HepG2 (cell line): ENCODE measurements at regions not wholly inside any gene's neighbourhood (a gene's known extent, or its start where the extent isn't known, plus 50 kb on each side); places are given as distances from the start of the nearest gene placed in this dataset.

ENCODE experiments used
- ATAC-seq: fragments of 200-7000 bp; cut with Tn5 transposase; 3 replicates; pipeline ENCODE4 v1.9.1; 2020; ENCODE audit warnings: mild to moderate bottlenecking, moderate library complexity
- BruUV-seq: library from RNA; stranded (reverse); fragments of 400-500 nt; replicated peaks from 2 replicates; lab custom pipeline; 2021; lab: Mats Ljungman, UMichigan
- CTCF ChIA-PET: fragments of 300-600 bp; formaldehyde crosslinking; extraction: SDS; loops from one replicate; lab custom pipeline; 2021; ENCODE audit warnings: low total read pairs, inconsistent platforms, low intra/inter-chr PET ratio; lab: Yijun Ruan, JAX
- POLR2A ChIA-PET: fragments of 350-600 bp; sonication (Branson Sonifier 250); formaldehyde crosslinking; loops from one replicate; lab custom pipeline; 2020; ENCODE audit warnings: antibody characterized with exemption, inconsistent platforms; lab: Yijun Ruan, JAX
- DNase-seq: peaks from one replicate; pipeline ENCODE4 v3.0.0-alpha.2; 2015; ENCODE audit warnings: low spot score
- FAIRE-seq: peaks from 3 replicates; lab custom pipeline; 2011; peaks lifted over from hg19 to GRCh38; lab: Jason Lieb, UNC
- H2AFZ ChIP-seq: one replicate; pipeline ENCODE4 v1.6.1; 2011; ENCODE audit warnings: low read length, inconsistent platforms
- H3K27ac ChIP-seq: fragments of 300-600 bp; 3 replicates; pipeline ENCODE4 v1.8.0; 2011; ENCODE audit warnings: mixed run types, mild to moderate bottlenecking, mixed read lengths, low read length, inconsistent platforms; ENCODE audit not compliant: insufficient read depth; ENCODE audit errors: extremely low read length
- H3K27me3 ChIP-seq, 2 experiments: fragments of 200-600 bp in 1 of 2; 2 replicates in 1 of 2; 3 replicates in 1 of 2; pipeline versions ENCODE4 v1.6.0 to v1.8.0; 2011; ENCODE audit warnings: low read length in 2 of 2, mild to moderate bottlenecking in 2 of 2, moderate library complexity in 2 of 2, inconsistent platforms in 1 of 2; ENCODE audit not compliant: insufficient read depth in 2 of 2, control insufficient read depth in 1 of 2
- H3K36me3 ChIP-seq, 2 experiments: fragments of 200-600 bp in 1 of 2; replicated peaks in 1 of 2; 2 replicates in 1 of 2; 3 replicates in 1 of 2; pipeline versions ENCODE4 v1.5.1 to v1.8.0; 2011; ENCODE audit warnings: low read length in 2 of 2, inconsistent platforms in 1 of 2; ENCODE audit not compliant: insufficient read depth in 2 of 2, control insufficient read depth in 1 of 2
- H3K4me1 ChIP-seq: 2 replicates; pipeline ENCODE4 v1.5.1; 2012; ENCODE audit warnings: low read length, inconsistent platforms; ENCODE audit not compliant: insufficient read depth
- H3K4me2 ChIP-seq: 2 replicates; pipeline ENCODE4 v1.6.0; 2011; ENCODE audit warnings: low read depth, low read length, inconsistent platforms
- H3K4me3 ChIP-seq, 3 experiments: fragments of 200-600 bp in 1 of 3; sonication (generic), shearing (Covaris generic) in 1 of 3; replicated peaks in 1 of 3; 2 replicates each; pipeline ENCODE4 v1.5.1; 2011 to 2016; ENCODE audit warnings: low read length in 3 of 3, inconsistent platforms in 2 of 3, low read depth in 2 of 3, mild to moderate bottlenecking in 2 of 3, control low read depth in 1 of 3, mixed read lengths in 1 of 3; ENCODE audit not compliant: insufficient read depth in 1 of 3
- H3K79me2 ChIP-seq: one replicate; pipeline ENCODE4 v1.6.1; 2011; ENCODE audit warnings: low read length, inconsistent platforms; ENCODE audit not compliant: insufficient read depth
- H3K9ac ChIP-seq: 2 replicates; pipeline ENCODE4 v1.6.0; 2011; ENCODE audit warnings: mild to moderate bottlenecking, low read depth, low read length, inconsistent platforms; ENCODE audit not compliant: insufficient read depth
- H3K9me3 ChIP-seq: 2 replicates; pipeline ENCODE4 v1.5.1; 2012; ENCODE audit warnings: mild to moderate bottlenecking, low read length
- H4K20me1 ChIP-seq: 2 replicates; pipeline ENCODE4 v1.6.0; 2011; ENCODE audit warnings: inconsistent platforms, mild to moderate bottlenecking, low read length, moderate library complexity; ENCODE audit not compliant: insufficient read depth
- CBFB ChIP-seq: sonication (generic); formaldehyde crosslinking; IDR thresholded peaks from 2 replicates; pipeline ENCODE4 v1.4.0; 2020; ENCODE audit warnings: missing genetic modification reagents
- FOXA1 ChIP-seq, 2 experiments: fragments of 450-650 bp in 1 of 2; sonication (generic) in 1 of 2; formaldehyde crosslinking in 1 of 2; IDR thresholded peaks; 2 replicates each; pipeline versions ENCODE4 v1.4.0 to v1.6.1; 2016 to 2020; ENCODE audit warnings: missing genetic modification reagents in 1 of 2
- MEIS1 ChIP-seq: sonication (generic); formaldehyde crosslinking; IDR thresholded peaks from 2 replicates; pipeline ENCODE4 v1.9.0; 2021; ENCODE audit warnings: mild to moderate bottlenecking, missing genetic modification reagents, moderate library complexity, borderline replicate concordance
- NCOA5 ChIP-seq: sonication (generic); formaldehyde crosslinking; IDR thresholded peaks from 2 replicates; pipeline ENCODE4 v1.4.0; 2020; ENCODE audit warnings: missing genetic modification reagents
- SP2 ChIP-seq: sonication (generic); formaldehyde crosslinking; IDR thresholded peaks from 2 replicates; pipeline ENCODE4 v1.5.1; 2020; ENCODE audit warnings: mild to moderate bottlenecking, missing genetic modification reagents
- SYNCRIP ChIP-seq: fragments of 200-400 bp; formaldehyde crosslinking; IDR thresholded peaks from 2 replicates; pipeline ENCODE4 v1.6.1; 2018; ENCODE audit warnings: mild to moderate bottlenecking, low read depth, low read length; ENCODE audit not compliant: insufficient read depth
- TFE3 ChIP-seq: IDR thresholded peaks from 2 replicates; pipeline ENCODE4 v1.6.1; 2016
- ZNF546 ChIP-seq: sonication (generic); formaldehyde crosslinking; conservative IDR thresholded peaks from 2 replicates; pipeline ENCODE4 v1.8.1; 2023; ENCODE audit warnings: mild to moderate bottlenecking, missing genetic modification reagents
- ZXDC ChIP-seq: sonication (generic); formaldehyde crosslinking; IDR thresholded peaks from 2 replicates; pipeline ENCODE4 v1.5.0; 2020; ENCODE audit warnings: mild to moderate bottlenecking, missing genetic modification reagents
- WGBS: methylation state at CpG from one replicate; pipeline ENCODE4 v1.1.6; 2017; ENCODE audit warnings: low lambda C conversion rate; 5-methylcytosine and 5-hydroxymethylcytosine counted together
- in situ Hi-C: cut with HindIII; loops from 2 replicates; pipeline ENCODE4 v1.10.0; 2017; ENCODE audit warnings: low pct_unique_long_range_greater_than_20kb; ENCODE audit not compliant: extremely low pct_ligation_motif_present
- intact Hi-C: fragments of 100-400 bp; cut with micrococcal nuclease; formaldehyde crosslinking; loops from one replicate; pipeline ENCODE4 v1.10.0; 2022; ENCODE audit not compliant: unreplicated experiment

GRCh38 chr17:12521416-12521815 lies 144.3 kb upstream of the MYOCD start:
- no peak overlapping the region for H3K4me3 ChIP-seq
- no TSS peak for BruUV-seq
- H3K4me2 ChIP-seq = no peak overlapping the region
- ChIA-PET POLR2A (no interaction called here), CTCF (no interaction called here)
- in situ Hi-C loops = loop anchor here (25.0 kb wide), 1 partner anchor 91 kb away; no protein-coding TSS in a partner anchor
- DNase-seq (no peak), ATAC-seq (no peak), FAIRE-seq (no peak)
- no peaks in the 10 kb centered on the region for H4K20me1 ChIP-seq
- H3K27ac ChIP-seq = no peak overlapping the region
- TF ChIP-seq SYNCRIP (no peak), SP2 (CRISPR knock-in tag) (no peak), FOXA1 (IDR thresholded peaks at IDR 0.05) (no peak), FOXA1 (CRISPR knock-in tag; IDR thresholded peaks at IDR 0.05) (no peak), ZNF546 (CRISPR knock-in tag) (no peak), NCOA5 (CRISPR knock-in tag) (no peak), MEIS1 (CRISPR knock-in tag) (no peak), TFE3 (CRISPR knock-in tag) (no peak), ZXDC (no peak), CBFB (CRISPR knock-in tag) (no peak)
- 45% methylated on average over 7 of the region's 7 CpGs for WGBS
- H3K79me2 ChIP-seq = no peaks in the 10 kb centered on the region
- no peak overlapping the region for H3K9ac ChIP-seq
- intact Hi-C loops = no loop called here
- H3K4me1 ChIP-seq = peaks cover 9% of the 10 kb centered on the region
- no peaks in the 10 kb centered on the region for H3K36me3 ChIP-seq
- H2AFZ ChIP-seq = no peak overlapping the region
- no peaks in the 10 kb centered on the region for H3K9me3 ChIP-seq
- H3K27me3 ChIP-seq = no peaks in the 10 kb centered on the region; a peak in 1 of 5 replicates
